Left cardiac atrium (tissue), 4 donors: ENCODE measurements at regions not wholly inside any gene's neighbourhood (a gene's known extent, or its start where the extent isn't known, plus 50 kb on each side); places are given as distances from the start of the nearest gene placed in this dataset.
A peak's percentile ranks its signal among the peaks of the same experiment; 100 is the strongest.

ENCODE experiments used
- ATAC-seq, 2 donors: fragments of 200-7000 bp; cut with Tn5 transposase; one replicate each; pipeline ENCODE4 v1.9.1; 2020; ENCODE audit warnings: mild to moderate bottlenecking in 2 of 2, moderate library complexity in 2 of 2
- DNase-seq: peaks from one replicate; pipeline ENCODE4 v3.0.0-alpha.2; 2020
- intact Hi-C, 2 donors: fragments of 100-400 bp; cut with DNase I; formaldehyde crosslinking; loops; one replicate each; pipeline versions ENCODE4 v1.14.1 to v1.15.1; 2022 to 2023
- donor health status: DM: no; HTN: yes; CAD: no.
- donor health status: DM: no; HTN: yes; CAD: no; lungs with severe emphysema.
- donor health status: DM: yes; HTN: yes; CAD: no.
- donor health status: Dilated cardiomyopathy.

DNA sequence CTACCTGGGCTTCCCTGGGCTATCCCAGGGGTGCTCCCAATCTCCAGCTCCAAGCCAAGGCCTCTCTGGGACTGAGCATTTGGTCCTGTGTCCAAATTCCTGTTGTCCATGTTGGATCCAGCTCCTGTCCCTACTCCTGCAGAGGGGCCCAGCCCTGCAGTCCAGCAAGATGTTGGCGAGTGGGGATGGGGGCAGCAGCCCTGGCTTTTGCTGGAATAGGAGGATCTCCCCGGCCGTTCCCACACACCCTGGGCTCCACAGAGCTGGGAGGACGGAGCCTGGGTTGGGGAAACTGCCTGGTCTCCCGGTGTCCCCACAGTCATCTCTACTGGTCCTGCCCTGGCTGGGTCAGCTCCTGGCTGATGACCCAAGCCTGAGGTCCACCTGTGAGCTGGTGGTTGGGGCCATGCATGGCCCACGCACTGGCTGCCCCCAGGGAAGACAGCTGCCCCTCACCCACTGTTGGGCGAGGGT lies 219.6 kb upstream of the C14orf180 start:
- no peak for ATAC-seq
- DNase-seq: no peak
- intact Hi-C loops: no loop called here

DNA sequence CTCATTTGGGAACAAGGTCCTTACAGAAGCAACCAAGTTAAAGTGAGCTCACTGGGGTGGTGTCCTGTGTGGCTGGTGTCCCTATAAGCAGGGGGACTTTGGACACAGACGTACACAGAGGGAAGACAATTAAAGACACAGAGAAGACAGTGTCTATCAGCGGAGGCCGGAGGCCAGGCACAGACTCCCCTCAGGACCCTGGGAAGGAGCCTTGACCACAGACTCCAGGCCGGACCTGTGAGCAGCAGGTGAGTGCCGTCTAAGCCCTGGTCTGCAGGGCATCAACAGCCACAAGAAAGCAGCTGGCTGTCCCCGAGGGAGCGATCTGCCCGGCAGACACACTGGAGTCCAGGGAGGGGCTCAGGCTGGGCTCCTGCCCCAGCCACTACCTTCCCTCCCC lies 219.1 kb upstream of the C14orf180 start:
- ATAC-seq (no peak), DNase-seq (no peak)
- intact Hi-C loops: no loop called here

DNA sequence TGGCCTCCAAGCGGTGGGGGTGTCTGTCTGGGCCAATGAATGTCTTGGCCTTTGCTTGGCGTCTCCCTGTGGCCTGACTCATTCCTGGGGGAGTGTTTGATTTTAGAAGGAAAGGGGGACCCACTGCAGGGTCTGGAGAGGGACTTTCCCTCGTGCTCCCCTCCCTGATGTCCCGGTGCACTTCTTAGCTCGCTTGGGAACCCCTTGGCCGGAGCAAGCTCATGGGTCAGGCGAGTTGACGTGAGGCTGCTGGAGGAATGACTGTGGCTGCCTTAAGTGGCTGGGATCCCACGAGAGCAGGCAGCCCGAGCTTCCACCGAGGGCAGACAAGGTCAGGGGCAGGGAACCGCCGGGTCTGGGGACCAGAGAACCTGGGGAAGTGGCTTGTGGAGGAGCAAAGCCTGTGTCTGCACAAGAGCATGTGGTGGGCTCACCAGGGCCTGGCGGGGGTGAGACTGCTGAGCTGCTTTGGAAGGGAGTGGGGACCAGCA lies 218.4 kb upstream of the C14orf180 start:
- ATAC-seq: no peak
- intact Hi-C loops: no loop called here
- no peak for DNase-seq

DNA sequence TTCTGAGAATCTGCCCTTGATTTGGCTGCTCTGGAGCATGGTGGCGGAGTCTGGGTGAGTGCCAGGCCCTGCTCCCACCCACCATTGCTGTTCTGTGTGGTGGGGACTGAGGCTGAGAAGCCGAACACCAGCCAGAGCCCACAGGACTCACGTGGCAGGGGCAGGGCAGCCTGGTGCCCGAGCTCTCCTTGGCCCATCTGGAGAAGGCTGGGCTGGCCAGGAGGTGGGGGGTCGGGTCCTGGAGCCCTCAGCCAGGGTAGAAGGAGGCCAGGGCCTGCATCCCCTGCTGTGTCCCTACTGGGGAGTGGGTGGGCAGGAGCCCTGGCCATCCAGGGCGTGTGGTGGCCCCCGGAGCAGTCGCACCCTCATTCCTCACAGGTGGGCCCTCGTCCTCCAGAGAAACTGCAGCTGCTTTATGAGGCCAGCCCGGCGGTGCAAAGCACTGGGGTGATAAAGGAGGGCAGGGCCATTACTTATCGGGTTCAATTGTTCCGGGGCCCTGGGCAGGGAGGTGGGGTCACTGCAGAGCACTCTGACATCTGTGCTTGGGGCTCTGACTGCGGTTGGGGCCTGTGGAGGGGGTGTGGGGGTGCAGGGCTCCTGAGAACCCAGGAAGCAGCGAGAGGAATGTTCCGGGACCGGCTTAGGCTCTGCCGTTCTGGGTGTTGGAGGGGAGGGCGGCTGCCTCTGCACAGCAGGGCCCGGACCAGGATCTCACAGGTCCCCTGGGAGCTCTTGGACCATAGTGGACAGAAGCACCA lies 217.5 kb upstream of the C14orf180 start:
- DNase-seq (no peak), ATAC-seq (no peak)
- intact Hi-C loops: no loop called here

DNA sequence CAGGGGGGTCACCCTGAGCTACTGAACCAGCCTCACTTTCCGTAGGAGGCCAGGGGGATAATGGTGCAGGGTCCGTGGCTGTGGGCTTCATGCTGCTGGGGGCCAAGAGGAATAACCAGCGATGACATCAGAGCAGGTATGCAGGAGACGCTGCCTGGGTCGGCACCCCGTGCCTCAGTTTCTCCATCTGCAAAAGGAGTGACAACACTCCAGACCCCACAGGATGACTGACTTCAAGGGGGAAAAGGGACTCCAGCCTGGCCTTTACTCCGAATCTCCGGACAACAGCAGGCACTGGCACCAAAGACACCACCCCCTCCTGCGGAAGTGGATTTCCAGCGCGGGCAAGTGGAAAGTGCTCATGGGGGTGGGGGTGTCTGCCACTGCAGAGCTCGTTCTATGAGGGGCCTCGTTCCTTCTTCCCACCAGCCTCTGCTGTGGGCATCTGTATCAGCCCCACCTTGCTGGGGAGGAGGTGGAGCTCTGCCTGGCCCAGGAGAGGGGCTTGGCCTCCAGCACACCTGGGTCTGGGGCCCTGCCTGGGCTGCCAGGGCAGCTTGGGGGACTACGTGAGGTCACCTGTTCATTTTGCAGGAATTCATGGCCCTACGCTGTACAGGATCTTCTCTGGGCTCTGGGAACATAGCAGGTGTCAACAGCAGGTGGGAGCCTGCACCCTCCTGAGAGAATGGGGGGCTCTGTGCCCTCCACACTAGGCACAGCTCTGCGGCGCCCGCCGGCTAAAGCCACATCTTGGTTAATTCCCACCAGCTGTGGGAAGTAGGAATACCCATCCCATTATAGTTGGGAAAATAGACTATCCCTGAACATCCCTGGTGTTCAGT lies 216.6 kb upstream of the C14orf180 start:
- no peak for ATAC-seq
- intact Hi-C loops: no loop called here
- DNase-seq: no peak

- ATAC-seq (peak in 1 of 2 donors; percentile 28), DNase-seq (no peak)
- intact Hi-C loops: no loop called here
Observed at GRCh38 chr14:104363891-104364760, 215.4 kb upstream of the C14orf180 start.

DNA sequence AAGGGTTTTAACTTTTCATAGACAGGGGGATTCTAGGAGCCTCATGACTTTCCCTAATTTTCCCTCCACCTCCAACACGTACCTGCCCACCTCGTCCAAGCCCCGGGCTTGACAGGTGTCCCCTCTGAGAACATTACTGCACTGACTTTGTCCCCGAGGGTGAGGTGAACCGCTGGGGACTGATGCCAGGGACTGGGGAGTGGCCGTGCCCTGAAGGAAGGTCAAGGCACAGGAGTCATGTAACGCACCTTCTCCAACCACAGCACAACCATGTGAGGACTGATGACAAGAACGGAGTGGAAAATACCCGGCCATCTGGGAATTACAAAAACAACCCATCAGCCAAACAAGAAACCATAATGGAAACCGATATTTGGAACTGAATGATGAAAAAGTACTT lies 214.7 kb upstream of the C14orf180 start:
- DNase-seq: no peak
- no peak for ATAC-seq
- intact Hi-C loops: no loop called here

GRCh38 chr14:104366931-104367865 lies 212.4 kb upstream of the C14orf180 start:
- intact Hi-C loops: no loop called here
- no peak for ATAC-seq

DNA sequence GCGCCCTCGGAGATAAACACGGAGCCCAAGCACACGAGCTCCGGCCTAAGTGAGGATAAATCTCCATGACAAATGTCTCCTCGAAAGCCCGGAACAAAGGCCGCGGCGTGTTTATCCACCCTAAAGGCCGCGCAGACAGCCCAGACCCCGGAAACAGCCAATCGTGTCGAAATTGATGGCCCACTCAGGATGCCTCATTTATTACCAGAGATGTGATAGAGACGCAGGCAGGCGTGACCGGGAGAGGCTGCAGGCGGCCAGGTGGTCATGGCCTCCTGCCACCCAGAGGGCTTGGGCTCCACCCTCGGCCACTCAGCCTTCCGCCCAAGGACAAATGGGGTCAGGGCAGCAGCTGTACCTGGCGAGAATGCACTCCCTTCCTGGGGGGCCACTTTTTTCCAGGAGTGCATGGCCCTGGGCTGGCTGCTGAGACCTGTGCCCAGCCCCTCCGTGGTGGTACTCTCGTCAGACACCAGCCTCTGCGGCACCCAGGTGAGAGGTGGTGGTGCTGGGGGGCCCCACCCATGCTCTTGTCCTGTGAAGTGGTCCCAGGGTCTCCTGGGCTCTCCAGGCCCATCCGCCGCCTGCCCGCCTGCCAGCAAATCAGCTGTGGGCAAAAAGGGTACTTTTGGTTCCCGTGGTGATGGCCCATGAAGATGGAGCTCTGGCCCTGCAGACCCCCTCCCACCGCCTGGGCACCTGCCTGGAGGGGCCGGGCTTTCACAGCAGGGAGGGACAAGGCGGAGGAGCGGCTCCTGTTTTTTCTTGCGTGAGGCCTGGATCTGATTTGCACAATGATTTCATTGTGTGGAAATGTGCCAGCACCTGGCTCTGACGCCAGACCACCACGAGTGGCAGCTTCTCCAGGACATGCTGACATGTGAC lies 211.5 kb upstream of the C14orf180 start:
- ATAC-seq: no peak
- DNase-seq: peak; percentile 7
- intact Hi-C loops: no loop called here

More at GRCh38 chr14:104366931-104367865, 212.4 kb upstream of the C14orf180 start:
- DNase-seq: peak; percentile 12

DNA sequence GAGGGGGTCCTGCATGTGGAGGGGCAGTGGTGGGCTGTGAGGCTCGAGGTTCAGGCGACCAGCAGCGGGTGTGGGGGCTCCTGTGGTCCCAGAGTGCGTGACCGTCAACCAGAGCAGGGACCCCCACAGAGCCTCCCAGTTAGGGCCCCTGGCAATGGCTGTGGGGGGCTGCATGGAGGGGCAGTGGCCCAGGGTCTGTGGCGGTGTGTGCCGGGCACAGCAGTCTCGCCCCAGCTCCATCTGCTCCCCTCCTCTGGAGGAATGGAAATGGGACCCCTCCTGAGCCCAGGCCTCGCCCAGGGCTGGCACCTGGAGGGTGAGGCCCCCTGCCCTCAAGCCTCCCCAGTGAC lies 210.8 kb upstream of the C14orf180 start:
- intact Hi-C loops: no loop called here
- DNase-seq: peak; percentile 17
- no peak for ATAC-seq

- intact Hi-C loops: no loop called here
- ATAC-seq (no peak), DNase-seq (no peak)
Observed at GRCh38 chr14:104369208-104369607, 210.4 kb upstream of the C14orf180 start.

DNA sequence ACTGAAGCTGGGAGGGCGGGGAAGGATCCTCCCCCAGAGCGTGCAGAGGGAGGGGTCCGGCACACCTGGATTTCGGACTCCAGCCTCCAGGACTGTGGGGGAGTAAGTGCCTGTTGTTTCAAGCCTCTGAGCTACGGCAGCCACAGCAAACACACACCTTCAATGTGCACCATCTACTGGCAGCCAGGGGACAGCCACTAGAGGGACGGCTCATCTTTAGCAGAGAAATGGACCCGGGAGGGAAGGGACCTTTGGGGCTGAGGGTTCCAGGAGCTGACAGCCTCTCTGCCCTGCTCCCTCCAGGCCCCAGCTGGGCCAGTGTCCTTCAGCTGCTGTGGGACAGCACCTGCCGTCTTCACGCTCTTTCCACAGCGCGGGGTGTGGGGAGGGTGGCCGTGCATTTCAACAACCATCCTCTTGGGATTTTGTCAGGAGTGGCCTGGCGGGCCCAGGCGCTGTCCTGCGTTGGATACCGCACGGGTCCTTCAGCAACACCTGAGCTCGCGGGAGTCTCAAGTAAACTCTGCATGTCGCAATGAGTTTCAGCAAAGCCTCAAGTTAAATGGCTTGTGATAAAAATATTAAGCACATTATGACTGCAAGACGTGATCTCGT lies 209.2 kb upstream of the C14orf180 start:
- ATAC-seq (peak; percentile 31 to 70), DNase-seq (peak; percentile 23)
- intact Hi-C loops: loop anchor here in 1 of 2 donors (10.0 kb wide), 1 partner anchor 226 kb away; no protein-coding TSS in a partner anchor

GRCh38 chr14:104371031-104371430 lies 208.5 kb upstream of the C14orf180 start:
- intact Hi-C loops: loop anchor here in 1 of 2 donors (10.0 kb wide), 1 partner anchor 226 kb away; no protein-coding TSS in a partner anchor
- ATAC-seq: no peak
- peak; percentile 4 for DNase-seq

DNA sequence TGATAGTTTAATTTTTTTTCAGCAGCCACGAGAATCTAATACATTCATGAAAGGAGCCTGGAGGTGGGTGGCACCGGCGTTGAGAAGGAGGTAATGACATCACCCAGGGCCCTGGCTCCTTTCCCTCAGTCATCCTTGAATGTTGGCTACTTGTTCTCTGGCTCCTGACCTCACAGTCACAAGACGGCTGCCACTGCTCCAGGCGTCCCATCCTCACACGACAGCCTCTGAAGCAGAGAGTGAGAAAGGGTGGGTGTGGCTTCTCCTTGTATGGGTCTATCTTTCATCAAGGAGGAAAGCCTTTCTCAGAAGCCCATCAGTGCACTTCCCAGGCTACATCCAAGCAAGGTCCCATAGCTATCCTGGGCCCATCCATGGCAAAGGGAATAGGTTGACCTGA lies 207.6 kb upstream of the C14orf180 start:
- intact Hi-C loops: loop anchor here in 1 of 2 donors (10.0 kb wide), 1 partner anchor 227 kb away; no protein-coding TSS in a partner anchor
- DNase-seq (peak; percentile 8), ATAC-seq (no peak)

GRCh38 chr14:104372390-104373054 lies 207.0 kb upstream of the C14orf180 start:
- intact Hi-C loops: loop anchor here in 1 of 2 donors (10.0 kb wide), 1 partner anchor 228 kb away; no protein-coding TSS in a partner anchor
- no peak for ATAC-seq
- DNase-seq: peak; percentile 8
